ENCODE measurements at regions not wholly inside any gene's neighbourhood (a gene's known extent, or its start where the extent isn't known, plus 50 kb on each side); places are given as distances from the start of the nearest gene placed in this dataset.

GRCh38 chr9:71485326-71485725 is 283.0 kb downstream of the CEMIP2 start:
- Histone ChIP-seq H3K4me3 (ENCODE audit: extremely low read depth in 1 of 4, insufficient read depth in 2 of 4, low read depth in 3 of 4, low read length in 4 of 4) (no peak overlapping the region), H3K9ac (replicated peaks in 1 of 4; ENCODE audit: extremely low read depth in 1 of 4, low read depth in 3 of 4, low read length in 3 of 4) (no peak overlapping the region), H3K14ac (ENCODE audit: insufficient read length) (no peak overlapping the region), H3K23me2 (ENCODE audit: low read depth, low read length) (no peaks in the 10 kb centered on the region), H2AK5ac (ENCODE audit: low read depth, low read length) (no peak overlapping the region), H3K79me1 (ENCODE audit: low read depth, low read length) (no peaks in the 10 kb centered on the region), H3K27me3 (replicated peaks in 1 of 4; ENCODE audit: control insufficient read depth in 3 of 4, extremely low read depth in 1 of 4, insufficient read depth in 3 of 4, low read length in 3 of 4) (no peaks in the 10 kb centered on the region), H3K23ac (ENCODE audit: insufficient read length) (no peak overlapping the region), H3K4ac (replicated peaks; ENCODE audit: insufficient read length, low read depth, low read length) (no peak overlapping the region), H2BK12ac (ENCODE audit: low read depth, low read length) (no peak overlapping the region), H3K79me2 (ENCODE audit: control insufficient read depth in 1 of 2, insufficient read depth in 2 of 2, low read length in 2 of 2) (no peaks in the 10 kb centered on the region), H4K20me1 (replicated peaks in 1 of 2; ENCODE audit: control insufficient read depth in 1 of 2, insufficient read depth in 2 of 2, low read length in 2 of 2) (no peaks in the 10 kb centered on the region), H2BK15ac (ENCODE audit: low read length) (no peak overlapping the region), H3K9me3 (ENCODE audit: insufficient read depth in 2 of 2, low read depth in 1 of 2, low read length in 1 of 2) (no peaks in the 10 kb centered on the region), H4K8ac (ENCODE audit: extremely low read depth, insufficient read depth, low read length) (no peak overlapping the region), H3K4me1 (replicated peaks in 1 of 4; ENCODE audit: control insufficient read depth in 3 of 4, insufficient read depth in 4 of 4, low read length in 3 of 4) (no peaks in the 10 kb centered on the region), H3K36me3 (ENCODE audit: control insufficient read depth in 2 of 4, insufficient read depth in 4 of 4, low read length in 3 of 4) (no peaks in the 10 kb centered on the region), H3K4me2 (ENCODE audit: insufficient read depth in 1 of 2, low read depth in 2 of 2, low read length in 2 of 2) (no peak overlapping the region), H3K56ac (replicated peaks; ENCODE audit: insufficient read length, low read depth, low read length) (no peak overlapping the region), H2BK5ac (ENCODE audit: low read depth, low read length) (no peak overlapping the region), H2AFZ (ENCODE audit: low read length) (no peak overlapping the region), H2BK120ac (replicated peaks; ENCODE audit: low read depth, low read length) (no peak overlapping the region), H3K27ac (ENCODE audit: low read depth, low read length) (no peak overlapping the region), H3K18ac (ENCODE audit: extremely low read depth, low read length) (no peak overlapping the region), H4K5ac (ENCODE audit: insufficient read length, low read depth, low read length) (no peak overlapping the region), H4K91ac (replicated peaks; ENCODE audit: insufficient read length, low read length) (no peak overlapping the region), H2BK20ac (ENCODE audit: low read length) (no peak overlapping the region)
- ChIA-PET POLR2A (ENCODE audit: partially characterized antibody) (no interaction called here), CTCF (ENCODE audit: partially characterized antibody) (no interaction called here)
- WGBS, 2 experiments (ENCODE audit: extremely low coverage in 1 of 2, insufficient coverage in 1 of 2, insufficient read length in 1 of 2, insufficient replicate concordance in 2 of 2, low coverage in 1 of 2, low lambda C conversion rate in 2 of 2, missing lambda C conversion rate in 1 of 2) = 90% methylated on average over 2 of the region's 2 CpGs; no CpG with 5 or more reads in 1 of the 2 experiments
- FAIRE-seq (no peak), DNase-seq (ENCODE audit: low read depth in 1 of 2, low spot score in 2 of 2) (no peak)
- no peak for TF ChIP-seq TBP (IDR thresholded peaks at IDR 0.05; ENCODE audit: low read depth, low read length)
- no peak for TF ChIP-seq CHD1 (IDR thresholded peaks at IDR 0.05; ENCODE audit: low read depth, low read length)
- no peak for TF ChIP-seq HDAC2 (IDR thresholded peaks at IDR 0.05; ENCODE audit: borderline replicate concordance in 1 of 2, low read depth in 2 of 2, low read length in 2 of 2)
- TF ChIP-seq RNF2 (IDR thresholded peaks at IDR 0.05; ENCODE audit: borderline replicate concordance, low read depth, low read length, missing control alignments, poor library complexity, severe bottlenecking) = no peak
- no peak for TF ChIP-seq SIX5 (IDR thresholded peaks at IDR 0.05; ENCODE audit: low read depth, low read length)
- TF ChIP-seq MAX (IDR thresholded peaks at IDR 0.05) = no peak
- TF ChIP-seq TCF12 (IDR thresholded peaks at IDR 0.05; ENCODE audit: low read depth, low read length) = no peak
